GM13977 (cell line): ENCODE measurements at regions not wholly inside any gene's neighbourhood (a gene's known extent, or its start where the extent isn't known, plus 50 kb on each side); places are given as distances from the start of the nearest gene placed in this dataset.
"Not testable (repeated sequence)": the region's sequence is repeated elsewhere in the genome, so short reads cannot be mapped to it uniquely, and the experiment has no call there.

Source experiments
- DNase-seq: peaks from one replicate; pipeline ENCODE4 v3.0.0; 2012; ENCODE audit warnings: low spot score
- CTCF ChIP-seq: IDR thresholded peaks from 2 replicates; pipeline ENCODE4 v1.5.1; 2012; ENCODE audit warnings: mild to moderate bottlenecking, control low read depth; ENCODE audit not compliant: insufficient read depth; ENCODE audit errors: extremely low read depth, missing control alignments
- in situ Hi-C: fragments of 300-500 bp; cut with MboI; formaldehyde crosslinking; loops from one replicate; pipeline ENCODE4 v1.12.0; 2022; ENCODE audit warnings: low sequenced_read_pairs, low pct_unique_long_range_greater_than_20kb, mixed read lengths, inconsistent platforms; ENCODE audit not compliant: unreplicated experiment

DNA sequence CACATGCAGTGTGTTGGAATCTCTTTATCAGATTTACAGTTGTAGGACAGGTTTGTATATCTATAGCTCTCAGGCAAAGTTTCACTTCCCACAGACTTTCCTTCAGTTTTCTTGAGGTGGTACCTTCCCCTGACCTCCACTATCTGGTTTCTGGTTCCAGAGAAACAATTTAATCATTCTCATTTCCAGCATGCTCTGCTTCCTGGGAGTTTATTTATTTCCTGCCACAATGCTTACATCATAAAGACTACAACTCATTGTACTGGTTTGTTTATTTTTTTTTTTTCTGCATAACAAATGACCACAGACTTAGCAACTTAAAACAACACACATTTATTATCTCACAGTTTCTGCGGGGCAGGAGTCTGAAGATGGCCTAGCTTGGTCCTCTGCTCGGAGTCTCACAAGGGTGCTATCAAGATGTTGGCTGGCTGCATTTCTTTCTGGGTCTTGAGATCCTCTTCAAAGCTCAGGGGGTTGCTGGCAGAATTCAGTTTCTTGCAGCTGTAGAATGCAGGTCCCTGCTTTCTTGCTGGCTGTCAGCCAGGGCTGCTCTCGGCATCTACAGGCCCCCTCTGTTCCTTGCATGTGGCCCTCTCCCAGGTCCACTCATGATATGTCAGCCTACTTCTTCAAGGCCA, 247.7 kb downstream of the ENC1 start:
- in situ Hi-C loops: no loop called here
- no peak for DNase-seq
- no peak for TF ChIP-seq CTCF

- no peak for TF ChIP-seq CTCF
- no peak for DNase-seq
- in situ Hi-C loops: no loop called here
Measured at GRCh38 chr5:74391410-74391809, 249.1 kb downstream of the ENC1 start.

- in situ Hi-C loops: no loop called here
- no peak for DNase-seq
- no peak for TF ChIP-seq CTCF
Measured at GRCh38 chr5:74390822-74391221, 249.7 kb downstream of the ENC1 start.

GRCh38 chr5:74390306-74390637, 250.3 kb downstream of the ENC1 start:
- no peak for DNase-seq
- in situ Hi-C loops: no loop called here
- TF ChIP-seq CTCF: no peak

- in situ Hi-C loops: no loop called here
- no peak for DNase-seq
- TF ChIP-seq CTCF: no peak
Measured at GRCh38 chr5:74389531-74390305, 250.8 kb downstream of the ENC1 start.

GRCh38 chr5:74388411-74388810, 252.1 kb downstream of the ENC1 start:
- DNase-seq, in situ Hi-C loops: not testable (repeated sequence)

DNA sequence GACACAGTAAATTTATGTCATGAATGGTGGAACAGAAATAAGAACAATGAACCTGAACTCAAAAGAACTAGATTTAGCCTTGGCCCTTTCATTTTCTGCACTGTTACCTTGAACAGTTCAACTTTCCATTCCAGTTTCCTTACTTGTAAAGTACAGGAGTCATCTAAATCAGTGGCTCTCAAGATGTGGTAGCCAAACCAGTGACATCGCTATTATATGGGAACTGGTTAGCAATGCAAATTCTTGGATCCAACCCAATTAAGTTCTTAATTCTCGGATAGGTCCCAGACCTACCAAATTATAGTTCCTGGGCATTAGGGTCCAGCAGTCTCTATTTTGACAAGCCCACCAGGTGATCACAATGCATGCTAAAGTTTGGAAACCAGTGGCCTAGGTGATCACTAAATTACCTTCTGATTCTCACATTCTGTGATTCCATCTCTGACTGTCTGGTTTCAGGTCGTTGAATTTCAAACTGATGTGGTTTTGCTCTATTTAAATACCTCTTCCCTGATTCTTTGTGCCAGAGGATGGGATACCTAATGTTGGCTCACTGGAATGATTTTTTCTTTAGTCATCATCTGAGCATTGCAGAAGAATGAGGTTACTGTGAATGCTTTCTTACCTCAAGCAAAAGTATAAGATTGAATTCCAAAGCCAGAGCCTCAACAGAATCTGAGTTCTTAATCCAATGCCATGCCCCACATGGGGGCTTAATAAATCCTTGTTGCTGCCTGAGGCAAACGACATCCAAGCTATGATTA, 253.8 kb downstream of the ENC1 start:
- in situ Hi-C loops: no loop called here
- TF ChIP-seq CTCF: no peak
- DNase-seq: no peak
